Fibroblast of the aortic adventitia (primary cell): ENCODE measurements at regions not wholly inside any gene's neighbourhood (a gene's known extent, or its start where the extent isn't known, plus 50 kb on each side); places are given as distances from the start of the nearest gene placed in this dataset.

ENCODE experiments used
- DNase-seq: peaks from one replicate; pipeline ENCODE4 v3.0.0-alpha.2; 2010; ENCODE audit warnings: low read depth
- H3K4me3 ChIP-seq: 2 replicates; pipeline ENCODE4 v1.5.1; 2011; ENCODE audit warnings: low read depth, mild to moderate bottlenecking, control low read depth, low read length, moderate library complexity
- CTCF ChIP-seq: IDR thresholded peaks from 2 replicates; pipeline ENCODE4 v1.5.1; 2011; ENCODE audit warnings: mild to moderate bottlenecking, low read length, control low read depth, inconsistent platforms; ENCODE audit not compliant: insufficient read depth

DNA sequence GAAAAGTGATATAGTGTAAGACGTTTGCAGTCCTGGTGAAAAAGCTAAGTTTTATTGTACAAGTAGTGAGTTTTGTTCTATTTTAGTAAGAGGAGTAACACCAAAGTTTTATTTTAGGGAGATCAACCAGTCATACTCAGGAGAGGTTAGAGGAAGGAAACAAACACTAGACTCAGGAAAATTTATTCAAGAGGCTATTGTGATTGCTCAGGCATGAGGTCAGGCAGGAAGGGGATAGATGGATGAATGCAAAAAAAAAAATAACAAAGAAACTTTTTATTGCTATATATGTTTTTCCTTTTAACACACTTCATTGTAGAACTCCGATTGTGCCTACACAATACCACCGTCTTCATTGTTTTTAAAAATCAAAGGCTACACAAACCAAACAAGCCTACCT is 189.0 kb downstream of the LYPLAL1 start:
- no peak for TF ChIP-seq CTCF
- no peak for DNase-seq
- no peak overlapping the region for H3K4me3 ChIP-seq

DNA sequence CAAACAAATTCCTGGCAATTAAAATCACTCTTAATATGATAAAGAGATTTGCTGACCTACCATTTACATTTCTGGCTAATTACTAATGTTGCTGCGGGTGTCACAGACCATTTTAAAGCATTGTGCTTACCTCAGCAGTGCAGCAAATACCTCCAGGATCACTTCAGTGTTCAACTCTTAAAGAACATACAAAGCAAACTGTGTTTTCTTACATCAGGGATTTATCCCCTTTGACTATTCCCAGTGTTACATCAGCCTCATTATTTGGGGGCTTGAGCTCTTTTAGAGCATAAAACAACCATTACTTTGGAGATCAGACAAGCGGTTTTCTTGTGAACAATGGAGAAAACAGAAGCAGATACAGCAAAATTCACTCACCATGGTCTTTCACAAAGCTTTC is 185.4 kb downstream of the LYPLAL1 start:
- TF ChIP-seq CTCF = no peak
- no peak for DNase-seq
- no peak overlapping the region for H3K4me3 ChIP-seq

DNA sequence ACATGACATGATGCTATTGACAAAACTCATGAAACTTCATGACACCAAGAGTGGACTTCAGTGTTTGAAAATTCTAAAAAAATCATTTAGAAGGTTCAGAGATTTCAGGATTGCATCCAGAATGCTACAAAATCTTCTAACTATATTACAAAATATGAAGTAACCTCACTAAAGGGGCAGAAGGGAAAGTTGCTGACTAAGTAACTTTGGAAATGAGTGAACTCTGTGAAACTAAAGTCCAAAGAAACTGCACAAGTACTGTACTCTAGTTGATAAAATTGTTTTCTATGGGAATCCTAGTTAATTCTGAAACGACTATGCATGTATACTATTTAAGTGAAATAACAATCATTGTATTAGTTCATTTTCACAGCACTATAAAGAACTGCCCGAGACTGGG is 184.4 kb downstream of the LYPLAL1 start:
- DNase-seq = no peak
- no peak for TF ChIP-seq CTCF
- H3K4me3 ChIP-seq = no peak overlapping the region

DNA sequence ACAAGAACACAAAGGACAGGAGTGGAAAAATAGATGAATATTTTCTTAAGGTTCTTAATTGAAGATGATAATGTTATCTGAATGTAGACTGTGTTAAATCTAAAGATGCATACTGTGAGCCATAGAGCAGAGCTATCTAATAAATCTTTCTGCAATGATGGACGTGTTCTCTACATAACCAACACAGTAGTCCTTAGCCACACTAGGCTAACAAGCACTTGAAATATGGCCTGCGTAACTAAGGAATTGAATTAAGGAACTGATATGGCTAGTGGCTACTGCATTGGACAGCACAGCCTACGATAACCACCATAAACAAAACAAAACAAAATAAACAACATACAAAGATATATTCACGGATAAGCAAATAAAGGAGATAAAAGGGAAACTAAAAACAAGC is 181.3 kb downstream of the LYPLAL1 start:
- no peak for TF ChIP-seq CTCF
- DNase-seq = no peak
- H3K4me3 ChIP-seq = no peak overlapping the region

DNA sequence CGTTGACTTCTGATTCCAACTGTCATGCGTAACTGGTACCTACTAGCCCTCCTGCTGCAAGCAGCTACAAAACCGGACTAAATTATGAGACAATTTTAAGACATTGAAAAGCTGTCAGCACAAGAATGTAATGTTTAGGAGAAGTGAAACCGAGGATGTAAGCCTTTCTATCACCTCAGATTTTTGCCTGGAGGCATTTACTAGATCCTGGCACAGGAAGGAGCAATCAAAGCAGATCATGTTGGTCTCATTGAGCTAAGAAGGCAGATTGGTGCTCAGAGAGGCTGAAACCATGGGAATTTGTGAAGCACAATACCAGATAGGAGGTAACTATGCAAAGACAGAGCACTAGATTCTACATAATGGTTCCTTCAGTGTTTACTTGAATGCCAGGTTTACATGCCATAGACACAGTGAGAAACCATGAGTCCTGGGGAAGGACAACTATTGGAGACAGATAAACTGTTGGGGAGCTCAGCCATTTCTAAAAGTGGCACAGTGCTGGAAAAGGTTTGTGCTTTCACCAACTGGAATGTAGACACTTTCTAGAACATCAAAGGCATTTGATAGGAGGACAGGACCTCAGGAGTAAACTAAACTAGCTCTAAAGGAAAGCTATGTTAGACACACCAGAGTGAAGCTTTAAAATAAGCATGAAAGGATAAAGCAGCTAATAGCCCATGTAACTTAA is 179.4 kb downstream of the LYPLAL1 start:
- DNase-seq = no peak
- no peak overlapping the region for H3K4me3 ChIP-seq
- TF ChIP-seq CTCF = no peak

- TF ChIP-seq CTCF = no peak
- no peak for DNase-seq
- no peak overlapping the region for H3K4me3 ChIP-seq
Measured at GRCh38 chr1:219350172-219350931, 176.7 kb downstream of the LYPLAL1 start.
